ENCODE measurements at regions not wholly inside any gene's neighbourhood (a gene's known extent, or its start where the extent isn't known, plus 50 kb on each side); places are given as distances from the start of the nearest gene placed in this dataset.

DNA sequence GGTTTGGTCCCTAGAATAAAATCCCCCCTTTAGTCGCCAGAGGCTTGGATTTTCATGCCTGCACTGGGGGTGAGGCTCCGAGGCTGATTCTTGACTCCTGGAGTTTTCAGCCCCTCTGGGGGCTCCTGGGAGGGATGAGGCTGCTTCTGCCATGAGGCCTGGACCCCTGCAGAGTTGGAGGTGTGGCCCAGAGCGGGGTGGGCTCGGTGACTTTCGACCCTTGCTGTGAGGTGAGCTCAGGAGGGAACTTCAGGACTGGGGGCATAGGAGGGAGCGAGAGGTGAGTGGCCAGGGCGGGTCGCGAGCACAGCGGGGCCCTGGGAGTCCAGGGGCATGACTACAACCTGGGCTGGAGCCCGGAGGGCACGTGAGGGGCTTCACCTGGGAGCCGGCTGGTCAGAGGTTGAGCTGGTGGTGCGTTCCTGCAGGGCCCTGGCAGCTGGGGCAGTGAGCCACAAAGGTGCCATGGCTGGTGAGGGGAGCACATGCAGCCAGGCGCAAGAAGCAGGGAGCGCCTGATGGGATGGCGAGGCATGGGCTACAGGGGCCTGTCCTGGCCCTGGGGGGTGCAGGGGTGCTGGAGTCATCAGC lies 168.2 kb downstream of the KIF26A start:
- TF ChIP-seq GATA2 (IDR thresholded peaks at IDR 0.05; ENCODE audit: low read depth, low read length): no peak
- TF ChIP-seq GATA3 (IDR thresholded peaks at IDR 0.05; ENCODE audit: low read depth, low read length): no peak

DNA sequence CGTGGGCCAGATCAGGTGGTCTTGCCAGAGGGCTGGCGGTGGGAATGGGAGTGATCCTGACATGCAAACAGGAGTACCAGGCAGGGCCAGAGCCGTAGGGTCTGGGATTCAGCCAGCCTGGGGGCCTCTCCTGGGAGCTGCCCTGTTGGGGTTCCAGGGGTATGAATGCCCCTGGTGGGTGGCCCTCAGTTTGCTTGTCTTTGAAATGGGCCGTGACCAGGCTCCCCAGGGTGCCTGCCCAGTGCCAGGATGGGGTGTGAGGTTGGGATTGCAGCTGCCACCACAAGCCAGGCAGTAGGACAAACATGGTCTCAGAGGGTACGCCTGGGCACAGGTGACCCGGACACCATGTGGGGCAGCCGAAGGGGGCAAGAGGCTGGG lies 168.8 kb downstream of the KIF26A start:
- TF ChIP-seq GATA2 (IDR thresholded peaks at IDR 0.05; ENCODE audit: low read depth, low read length) (no peak), GATA3 (IDR thresholded peaks at IDR 0.05; ENCODE audit: low read depth, low read length) (no peak)

DNA sequence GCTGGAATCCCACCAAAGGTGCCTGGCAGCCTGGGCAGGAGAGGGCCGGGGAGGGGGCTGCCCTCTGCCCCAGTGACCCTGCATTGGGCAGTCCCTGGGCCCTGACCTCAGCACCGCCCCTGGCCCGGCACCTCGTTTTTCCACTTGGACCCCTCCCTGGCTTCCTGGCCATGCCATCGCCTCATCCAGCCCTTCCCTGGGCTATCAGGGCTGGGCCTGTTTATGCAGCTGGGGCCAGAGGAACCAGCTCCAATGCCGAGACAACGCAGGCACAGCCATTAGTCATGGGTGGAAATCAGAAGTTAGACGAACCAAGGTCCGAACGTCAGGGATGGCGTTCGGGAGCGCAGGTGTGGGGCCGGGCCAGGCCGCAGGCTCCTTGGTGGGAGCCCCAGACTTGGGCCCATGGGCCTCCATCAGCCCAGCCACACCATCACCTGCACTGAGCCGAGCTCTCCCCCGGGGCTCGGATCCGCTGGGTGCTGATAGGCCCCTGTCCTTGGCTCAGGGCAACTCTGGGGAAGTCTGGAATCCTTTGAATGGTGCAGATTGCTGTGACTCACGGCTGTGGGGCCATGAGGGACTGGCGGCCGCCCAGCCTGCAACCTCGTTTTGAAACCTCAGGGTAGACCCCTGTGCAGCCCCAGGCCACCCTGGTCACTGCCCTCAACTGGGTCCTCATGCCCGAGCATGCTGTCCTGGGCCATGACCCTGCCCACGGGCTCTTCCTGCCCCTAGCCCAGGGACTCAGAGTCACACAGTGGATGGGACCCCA lies 169.4 kb downstream of the KIF26A start:
- TF ChIP-seq GATA2 (IDR thresholded peaks at IDR 0.05; ENCODE audit: low read depth, low read length) (no peak), GATA3 (IDR thresholded peaks at IDR 0.05; ENCODE audit: low read depth, low read length) (no peak)

DNA sequence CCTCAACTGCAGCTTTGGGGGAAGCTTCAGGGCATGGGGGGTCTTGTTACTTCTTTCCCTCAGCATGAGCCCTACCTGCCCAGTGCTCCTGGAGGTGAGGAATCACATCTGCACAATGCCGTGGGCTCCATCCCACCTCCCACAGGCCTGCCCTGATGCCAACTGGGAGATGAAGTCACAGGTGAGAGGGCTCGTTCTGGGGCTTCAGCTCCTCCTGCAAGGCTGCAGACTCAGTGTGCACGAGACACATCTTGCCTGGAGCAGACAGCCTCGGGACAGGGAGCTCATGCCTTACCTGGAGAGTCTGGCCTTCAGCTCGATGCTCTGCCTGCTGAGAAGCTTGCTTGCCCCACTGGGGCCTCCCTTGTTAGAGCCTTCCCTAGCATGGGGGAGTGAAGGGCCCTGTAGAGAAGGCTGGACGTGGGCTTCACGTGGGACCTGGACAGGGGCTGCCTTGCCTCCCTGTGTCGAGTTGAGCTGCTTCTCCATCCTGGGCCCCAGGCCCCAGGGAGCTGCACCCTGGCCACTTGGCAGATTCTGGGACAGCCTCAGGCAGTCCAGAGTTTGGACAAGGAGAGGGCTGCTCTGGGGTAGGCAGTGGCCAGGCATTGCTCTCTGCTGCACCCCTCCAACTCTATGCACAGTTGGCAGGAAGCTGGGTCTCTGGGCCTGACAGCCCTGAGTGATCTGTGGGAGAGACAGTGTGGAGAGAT lies 171.4 kb downstream of the KIF26A start:
- TF ChIP-seq GATA2 (IDR thresholded peaks at IDR 0.05; ENCODE audit: low read depth, low read length): no peak
- no peak for TF ChIP-seq GATA3 (IDR thresholded peaks at IDR 0.05; ENCODE audit: low read depth, low read length)

DNA sequence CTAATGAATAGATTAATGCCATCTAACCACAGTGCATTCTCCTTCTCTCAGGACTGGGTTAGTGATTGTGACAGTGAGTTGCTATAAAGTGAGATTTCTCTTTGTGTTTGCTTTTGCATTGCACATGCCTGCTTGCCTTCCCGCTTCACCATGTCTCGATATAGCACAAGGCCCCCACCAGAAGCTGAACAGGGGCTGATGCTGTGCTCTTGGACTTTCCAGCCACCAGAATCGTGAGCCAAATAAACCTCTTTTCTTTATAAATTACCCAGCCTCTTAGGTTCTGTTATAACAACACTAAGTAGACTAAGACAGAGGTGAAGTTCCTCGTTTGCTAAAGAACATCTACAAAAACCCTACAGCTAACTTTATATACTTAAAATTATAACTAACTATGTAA lies 173.0 kb downstream of the KIF26A start:
- TF ChIP-seq GATA3 (IDR thresholded peaks at IDR 0.05; ENCODE audit: low read depth, low read length) (no peak), GATA2 (IDR thresholded peaks at IDR 0.05; ENCODE audit: low read depth, low read length) (no peak)

DNA sequence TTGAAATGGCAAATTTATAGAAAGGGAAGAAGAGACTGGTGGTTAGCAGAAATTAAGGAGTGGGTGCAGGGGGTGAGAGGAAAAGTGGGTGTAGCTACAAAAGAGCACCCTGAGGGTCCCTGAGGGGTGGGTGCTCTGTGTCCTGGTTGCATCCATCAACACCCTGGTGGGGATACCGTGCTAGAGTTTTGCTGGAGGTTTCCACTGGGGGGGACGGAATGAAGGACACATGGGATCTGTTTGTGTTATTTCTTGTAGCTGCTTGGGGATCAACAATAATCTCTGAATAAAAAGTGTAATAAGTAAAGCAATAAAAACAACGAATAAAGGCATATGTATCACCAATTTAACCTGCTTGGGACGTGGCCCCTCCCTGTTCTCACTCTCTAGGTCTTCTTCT lies 175.3 kb downstream of the KIF26A start:
- TF ChIP-seq GATA2 (IDR thresholded peaks at IDR 0.05; ENCODE audit: low read depth, low read length) (no peak), GATA3 (IDR thresholded peaks at IDR 0.05; ENCODE audit: low read depth, low read length) (no peak)

DNA sequence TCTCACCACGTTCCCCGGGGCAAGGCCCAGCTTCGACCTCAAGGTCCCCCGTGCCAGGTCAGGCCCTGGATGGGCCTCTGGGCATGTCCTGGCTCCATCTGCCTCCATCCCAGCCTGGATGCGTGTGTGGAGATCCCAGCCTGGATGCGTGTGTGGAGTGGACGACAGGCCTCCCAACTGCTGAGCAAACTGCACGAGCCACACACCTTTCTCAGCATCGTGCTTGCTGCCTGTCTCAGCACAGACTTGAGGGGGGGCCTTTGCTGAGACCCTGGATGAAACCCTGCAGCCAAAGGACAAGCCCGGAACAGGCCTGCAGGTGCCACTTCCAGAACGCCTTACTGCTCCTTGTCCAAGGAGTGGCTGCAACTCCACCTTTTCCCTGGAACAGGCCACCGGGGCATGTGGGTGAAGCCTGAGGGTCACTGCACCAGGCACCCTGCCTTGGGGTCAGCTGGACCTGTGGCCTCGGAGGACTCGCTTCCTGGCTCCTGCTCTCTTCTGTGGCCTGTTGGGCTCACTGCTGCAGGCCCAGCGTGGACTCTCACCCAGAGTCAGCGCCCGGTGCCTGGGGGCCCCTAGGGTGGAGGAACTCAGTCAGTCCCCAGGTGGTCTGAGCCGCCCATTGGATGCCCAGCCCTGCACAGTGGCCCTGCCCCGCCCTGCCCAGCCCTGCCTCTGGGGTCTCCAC lies 176.0 kb downstream of the KIF26A start:
- TF ChIP-seq GATA3 (IDR thresholded peaks at IDR 0.05; ENCODE audit: low read depth, low read length) (no peak), GATA2 (IDR thresholded peaks at IDR 0.05; ENCODE audit: low read depth, low read length) (no peak)

DNA sequence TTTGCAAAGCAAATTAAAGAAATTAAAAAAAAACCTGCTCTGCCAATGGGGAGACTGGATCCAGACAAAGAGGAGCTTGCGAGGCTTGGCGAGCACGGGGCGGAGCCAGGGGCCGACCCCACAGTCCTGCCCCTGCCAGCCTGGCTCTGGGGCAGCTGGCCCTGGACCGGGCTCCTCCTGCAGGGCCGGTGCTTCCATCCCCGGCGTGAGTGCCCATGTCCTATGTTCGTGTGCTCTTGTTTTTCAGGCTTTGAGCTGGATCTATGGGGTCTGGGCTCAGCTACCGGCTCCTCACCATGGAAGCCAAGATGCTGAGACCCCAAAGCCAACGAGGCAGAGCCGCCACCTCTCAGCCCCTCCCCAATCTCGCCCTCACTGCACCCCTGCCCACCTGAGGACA lies 176.8 kb downstream of the KIF26A start:
- TF ChIP-seq GATA3 (IDR thresholded peaks at IDR 0.05; ENCODE audit: low read depth, low read length): no peak
- TF ChIP-seq GATA2 (IDR thresholded peaks at IDR 0.05; ENCODE audit: low read depth, low read length): no peak

DNA sequence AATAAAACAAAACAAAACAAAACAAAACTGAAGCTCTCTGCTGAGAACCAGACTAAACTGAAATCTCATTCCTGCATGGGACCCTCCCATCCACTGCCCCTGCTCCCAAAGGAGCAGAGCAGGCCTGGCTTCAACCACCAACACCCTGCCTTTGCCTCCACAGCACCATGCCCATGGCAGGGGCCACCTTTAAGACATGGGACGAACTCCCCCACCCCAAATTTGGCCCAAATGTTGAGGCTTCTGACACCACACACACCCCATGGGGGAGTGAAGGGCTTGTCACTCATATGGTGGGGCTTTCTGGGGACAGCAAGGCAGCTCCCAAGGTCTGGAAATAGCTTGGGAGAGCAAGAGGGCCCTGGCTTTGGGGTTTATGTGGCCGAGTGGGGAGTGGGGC lies 177.2 kb downstream of the KIF26A start:
- TF ChIP-seq GATA3 (IDR thresholded peaks at IDR 0.05; ENCODE audit: low read depth, low read length) (no peak), GATA2 (IDR thresholded peaks at IDR 0.05; ENCODE audit: low read depth, low read length) (no peak)

DNA sequence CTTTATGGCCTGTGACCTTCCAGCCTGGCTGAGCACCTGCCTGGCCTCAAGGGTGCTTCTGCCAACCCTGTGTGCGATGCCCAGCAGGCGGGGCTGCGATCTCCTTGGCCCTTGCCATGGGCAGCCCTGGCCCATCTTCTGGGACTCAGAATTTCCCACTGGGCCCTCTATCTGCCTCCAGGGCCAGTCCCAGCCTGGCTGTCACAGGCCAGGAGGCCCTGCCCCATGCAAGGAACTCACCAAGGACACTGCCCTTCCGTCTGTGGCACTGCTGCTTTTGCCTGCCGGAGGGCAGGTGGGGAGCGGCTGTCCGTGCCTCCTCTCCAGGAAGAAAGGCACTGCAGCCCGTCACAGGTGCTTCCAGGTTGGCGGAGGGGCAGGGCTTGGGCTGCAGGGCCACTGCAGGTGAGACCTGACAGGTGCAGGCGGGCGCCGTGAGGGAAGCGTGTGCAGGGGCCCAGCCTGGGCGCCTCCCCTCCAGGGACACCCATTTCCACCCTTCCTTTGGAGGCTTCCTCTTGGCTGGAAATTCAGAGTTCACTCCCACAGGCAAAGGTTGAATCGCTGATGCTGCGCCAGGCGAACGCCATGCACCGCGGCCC lies 177.8 kb downstream of the KIF26A start:
- TF ChIP-seq GATA3 (IDR thresholded peaks at IDR 0.05; ENCODE audit: low read depth, low read length): no peak
- TF ChIP-seq GATA2 (IDR thresholded peaks at IDR 0.05; ENCODE audit: low read depth, low read length): no peak

DNA sequence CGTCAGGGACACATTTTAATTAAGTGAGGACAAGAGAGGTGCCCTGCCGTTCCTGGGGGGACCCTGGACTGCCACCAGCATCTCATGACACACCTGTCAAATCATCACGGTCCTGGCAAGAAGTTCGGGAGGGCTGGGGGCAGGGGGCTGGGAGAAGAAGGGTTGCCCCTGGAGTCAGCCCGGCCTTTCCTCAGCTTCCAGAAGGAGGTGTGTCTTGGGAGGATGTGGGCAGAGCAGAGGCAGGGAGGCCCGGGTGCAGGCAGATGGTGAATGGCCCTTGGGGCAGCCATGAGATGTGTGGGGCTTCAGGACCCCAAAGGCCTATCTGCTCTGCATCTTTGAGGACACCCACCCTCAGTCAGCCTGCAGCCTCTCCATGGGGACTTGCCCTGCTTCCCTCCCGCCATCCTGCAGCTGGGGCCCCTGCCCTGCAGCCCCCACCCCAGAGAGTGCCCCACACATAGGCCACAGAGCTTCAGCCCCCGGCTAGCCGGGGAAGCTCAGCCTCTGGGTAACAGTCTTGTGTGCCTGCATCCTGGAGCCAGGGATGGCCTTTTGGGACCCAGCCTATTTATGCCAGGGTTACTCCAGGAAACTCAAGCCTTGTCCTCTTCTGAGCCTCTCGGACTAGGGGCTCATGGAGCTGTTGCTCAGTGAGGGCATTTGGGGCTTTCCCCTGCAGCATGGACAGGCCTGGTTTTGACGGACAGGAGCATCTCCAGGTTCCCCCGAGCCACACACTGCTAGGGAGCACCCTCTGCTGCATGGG lies 178.5 kb downstream of the KIF26A start:
- TF ChIP-seq GATA3 (IDR thresholded peaks at IDR 0.05; ENCODE audit: low read depth, low read length) (no peak), GATA2 (IDR thresholded peaks at IDR 0.05; ENCODE audit: low read depth, low read length) (no peak)

DNA sequence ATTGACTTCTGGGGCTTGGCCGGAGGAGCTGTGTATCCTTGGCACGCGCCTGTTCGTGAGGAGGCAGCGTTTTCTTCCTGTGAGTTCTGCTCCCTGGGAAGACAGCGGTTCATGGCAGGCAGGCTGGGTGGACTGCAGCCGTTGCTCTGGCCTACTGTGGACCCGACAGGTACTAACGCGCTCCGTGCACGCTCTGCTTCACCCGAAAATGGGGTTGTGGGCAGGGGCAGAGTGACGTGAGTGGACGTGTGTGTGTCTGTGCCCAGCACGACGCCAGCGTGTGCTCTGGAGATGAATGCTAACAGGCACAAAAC lies 179.1 kb downstream of the KIF26A start:
- no peak for TF ChIP-seq GATA2 (IDR thresholded peaks at IDR 0.05; ENCODE audit: low read depth, low read length)
- no peak for TF ChIP-seq GATA3 (IDR thresholded peaks at IDR 0.05; ENCODE audit: low read depth, low read length)

DNA sequence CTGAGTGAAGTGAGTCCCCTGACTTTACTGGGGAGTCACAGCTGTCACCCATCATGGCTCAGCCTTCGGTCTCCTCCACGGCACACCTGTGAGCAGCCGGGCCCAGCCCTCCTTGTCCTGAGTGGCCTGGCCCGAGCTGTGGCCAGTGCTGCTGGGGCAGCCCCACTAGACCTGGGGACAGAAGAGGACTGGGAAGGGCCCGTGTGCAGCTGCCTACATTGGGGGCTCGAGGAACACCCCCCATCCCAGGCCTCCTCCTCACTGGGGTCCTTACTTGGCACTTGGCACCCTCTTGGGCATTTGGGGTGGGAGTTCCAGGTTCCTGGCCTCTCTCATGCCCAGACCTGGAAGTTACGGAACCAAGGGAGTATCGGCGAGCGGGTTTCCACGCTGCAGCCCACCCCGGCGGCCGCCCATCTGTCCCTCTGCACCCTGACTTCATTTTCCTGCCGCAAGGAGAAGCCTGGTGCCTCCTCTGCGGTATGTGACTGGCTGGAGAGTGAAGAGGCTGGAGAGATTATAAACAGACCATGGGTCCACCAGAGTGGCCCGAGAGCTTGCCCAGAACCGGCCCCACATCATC lies 179.7 kb downstream of the KIF26A start:
- TF ChIP-seq GATA3 (IDR thresholded peaks at IDR 0.05; ENCODE audit: low read depth, low read length): no peak
- TF ChIP-seq GATA2 (IDR thresholded peaks at IDR 0.05; ENCODE audit: low read depth, low read length): no peak
